ENCODE measurements at regions not wholly inside any gene's neighbourhood (a gene's known extent, or its start where the extent isn't known, plus 50 kb on each side); places are given as distances from the start of the nearest gene placed in this dataset.

DNA sequence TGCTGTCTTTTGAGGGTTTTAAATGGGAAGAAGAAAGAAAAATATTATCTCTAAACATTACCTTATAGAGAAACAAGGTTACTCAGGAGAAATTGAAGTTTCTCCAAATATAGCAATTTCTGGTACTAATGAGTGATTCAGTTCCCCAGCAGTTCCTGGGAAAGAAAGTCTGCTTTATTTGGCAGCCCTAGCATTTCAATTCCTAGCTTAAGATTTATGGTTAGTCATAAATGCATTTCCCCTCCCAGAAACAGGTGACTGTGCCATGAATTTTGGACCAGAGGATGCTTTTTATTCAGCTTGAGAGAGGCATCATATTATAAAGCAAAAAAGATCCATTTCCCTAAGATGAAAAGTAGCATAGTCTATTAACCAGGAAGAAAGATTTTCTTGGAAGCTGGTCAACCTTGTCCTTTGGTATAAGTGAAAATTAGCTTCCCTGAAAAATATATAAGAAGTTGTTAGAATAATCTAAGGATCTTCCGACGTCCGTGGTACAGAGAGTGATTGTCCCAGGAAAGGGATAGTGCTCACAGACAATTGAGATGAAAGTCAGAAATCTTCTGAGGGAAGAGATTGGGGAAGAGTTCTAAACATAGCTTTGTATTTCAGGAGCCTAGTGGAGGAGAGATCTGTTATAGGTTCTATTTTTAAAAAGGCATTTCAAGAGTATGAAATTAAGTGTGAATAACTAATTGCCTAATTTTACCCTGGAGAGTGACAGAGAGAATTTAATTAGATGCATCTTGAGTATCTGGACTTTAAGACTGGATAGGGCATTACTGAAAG is 164.9 kb downstream of the ESM1 start:
- FAIRE-seq: no peak
- TF ChIP-seq CTCF (IDR thresholded peaks at IDR 0.05): no peak

GRCh38 chr5:54807421-54807820 is 178.0 kb downstream of the ESM1 start:
- Histone ChIP-seq H3K4me3 (no peak overlapping the region), H3K27me3 (no peaks in the 10 kb centered on the region), H3K36me3 (no peaks in the 10 kb centered on the region), H3K4me1 (no peaks in the 10 kb centered on the region), H3K27ac (peak overlapping the region in 3 of 4 donors; percentile 49 to 80 (median 72)), H3K9me3 (no peaks in the 10 kb centered on the region)
- FAIRE-seq: no peak
- DNase-seq: no peak
- ATAC-seq: peak; percentile 68 to 90 (median 90)
- no peak for TF ChIP-seq CTCF (IDR thresholded peaks at IDR 0.05)
- intact Hi-C loops (cut with DNase I): no loop called here
- 37 to 49% methylated on average over 1 of the region's 1 CpG for WGBS, 2 donors

More for the DNA sequence above, 164.9 kb downstream of the ESM1 start:
- DNase-seq (no peak), ATAC-seq (no peak)
- intact Hi-C loops (cut with DNase I): no loop called here
- Histone ChIP-seq H3K27ac (no peak overlapping the region), H3K36me3 (no peaks in the 10 kb centered on the region), H3K4me1 (no peaks in the 10 kb centered on the region), H3K4me3 (no peak overlapping the region), H3K9me3 (no peaks in the 10 kb centered on the region), H3K27me3 (no peaks in the 10 kb centered on the region)
- WGBS, 2 donors: 67 to 72% methylated on average over 3 of the region's 3 CpGs

GRCh38 chr5:54804521-54804920 is 180.9 kb downstream of the ESM1 start:
- Histone ChIP-seq H3K9me3 (no peaks in the 10 kb centered on the region), H3K4me3 (no peak overlapping the region), H3K4me1 (no peaks in the 10 kb centered on the region), H3K27ac (no peak overlapping the region), H3K27me3 (no peaks in the 10 kb centered on the region), H3K36me3 (no peaks in the 10 kb centered on the region)
- no peak for TF ChIP-seq CTCF (IDR thresholded peaks at IDR 0.05)
- FAIRE-seq (no peak), ATAC-seq (no peak), DNase-seq (no peak)
- intact Hi-C loops (cut with DNase I): no loop called here
- WGBS, 2 donors: 63 to 67% methylated on average over 2 of the region's 2 CpGs

DNA sequence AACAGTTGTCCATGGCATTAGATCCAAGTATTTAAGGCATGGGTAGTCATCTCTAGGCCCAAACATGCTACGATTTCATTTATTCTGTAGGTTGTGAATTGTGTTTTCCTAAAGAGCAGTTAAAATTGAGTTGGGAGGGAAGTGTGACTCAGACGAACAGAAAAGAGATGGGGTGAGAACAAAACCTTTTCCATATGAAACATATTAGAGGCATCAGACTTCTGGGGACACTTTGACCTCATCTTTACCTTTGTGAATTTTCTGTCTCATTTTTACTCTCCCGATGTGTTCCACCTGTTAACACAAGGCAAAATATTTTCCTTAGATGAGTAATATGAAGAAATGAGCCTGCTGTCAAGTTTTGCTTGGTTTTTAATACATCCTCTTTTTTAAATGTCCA is 181.3 kb downstream of the ESM1 start:
- 49 to 70% methylated on average over 3 of the region's 3 CpGs for WGBS, 2 donors
- Histone ChIP-seq H3K4me1 (no peaks in the 10 kb centered on the region), H3K27me3 (no peaks in the 10 kb centered on the region), H3K9me3 (no peaks in the 10 kb centered on the region), H3K36me3 (no peaks in the 10 kb centered on the region), H3K4me3 (no peak overlapping the region), H3K27ac (no peak overlapping the region)
- FAIRE-seq (no peak), ATAC-seq (no peak), DNase-seq (no peak)
- no peak for TF ChIP-seq CTCF (IDR thresholded peaks at IDR 0.05)
- intact Hi-C loops (cut with DNase I): no loop called here

DNA sequence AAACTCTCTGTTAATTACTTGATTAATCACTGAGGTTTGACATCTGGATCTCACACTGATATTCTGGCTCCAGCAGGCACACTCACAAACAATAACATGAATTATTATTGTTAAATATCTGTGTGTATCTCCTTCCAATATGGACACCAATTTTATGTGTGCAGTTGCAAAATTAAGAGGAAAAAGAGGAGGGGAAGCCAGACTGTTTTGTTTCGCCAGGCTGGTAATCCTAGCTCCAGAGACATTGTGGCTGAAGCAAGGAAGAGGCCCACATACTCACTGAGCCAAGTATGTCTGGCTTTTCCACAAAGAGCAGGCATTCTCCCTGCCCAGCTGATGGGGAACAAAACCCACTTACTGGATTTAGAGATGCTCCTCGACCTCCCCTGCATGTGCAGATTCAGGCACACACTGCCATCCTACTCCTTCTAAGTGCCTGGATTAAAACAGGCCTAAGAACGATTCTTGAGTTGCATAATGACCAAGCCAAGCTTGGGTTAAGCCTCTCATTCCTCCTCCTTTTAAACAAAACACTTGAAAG is 181.9 kb downstream of the ESM1 start:
- Histone ChIP-seq H3K36me3 (no peaks in the 10 kb centered on the region), H3K9me3 (no peaks in the 10 kb centered on the region), H3K27me3 (no peaks in the 10 kb centered on the region), H3K4me3 (no peak overlapping the region), H3K27ac (no peak overlapping the region), H3K4me1 (no peaks in the 10 kb centered on the region)
- DNase-seq: no peak
- no peak for ATAC-seq
- FAIRE-seq: no peak
- intact Hi-C loops (cut with DNase I): no loop called here
- TF ChIP-seq CTCF (IDR thresholded peaks at IDR 0.05): no peak
- 57 to 65% methylated on average over 3 of the region's 3 CpGs for WGBS, 2 donors

All from pancreas (tissue), 10 donors.